HCT116 (cell line): ENCODE measurements at regions not wholly inside any gene's neighbourhood (a gene's known extent, or its start where the extent isn't known, plus 50 kb on each side); places are given as distances from the start of the nearest gene placed in this dataset.

Experiments
- ATAC-seq: fragments of 200-7000 bp; cut with Tn5 transposase; 2 replicates; pipeline ENCODE4 v1.9.1; 2020; ENCODE audit warnings: mild to moderate bottlenecking, moderate library complexity
- BruUV-seq: library from RNA; stranded (reverse); fragments of 400-500 nt; replicated peaks from 2 replicates; lab custom pipeline; 2021; lab: Mats Ljungman, UMichigan
- CTCF ChIA-PET: fragments of 300-600 bp; sonication (Branson Sonifier 250); formaldehyde crosslinking; loops from one replicate; lab custom pipeline; 2021; ENCODE audit warnings: antibody characterized with exemption; lab: Charles Lee
- POLR2A ChIA-PET: fragments of 300-600, 350-600 bp; sonication (Branson Sonifier 250); formaldehyde crosslinking; loops from one replicate; lab custom pipeline; 2021; ENCODE audit warnings: antibody characterized with exemption; lab: Charles Lee
- RAD21 ChIA-PET, 2 experiments: fragments of 300-600 bp; sonication (Branson Sonifier 250); formaldehyde crosslinking; loops; one replicate each; lab custom pipeline; 2023; ENCODE audit warnings: low total read pairs in 2 of 2; ENCODE audit not compliant: uncharacterized antibody in 2 of 2, unreplicated experiment in 2 of 2, low non-redundant PET in 1 of 2; lab: Charles Lee
- DNase-seq: peaks from one replicate; pipeline ENCODE4 v3.0.0-alpha.2; 2010; ENCODE audit warnings: low read depth, low spot score
- H2AFZ ChIP-seq: fragments of 200-600 bp; shearing (Covaris generic), sonication (generic); 2 replicates; pipeline ENCODE4 v1.6.1; 2017; ENCODE audit warnings: low read depth, mixed run types, mixed read lengths, antibody characterized with exemption, low read length; ENCODE audit not compliant: poor library complexity, severe bottlenecking
- H3K27ac ChIP-seq: 2 replicates; pipeline ENCODE4 v1.5.1; 2012; ENCODE audit warnings: low read depth, low read length
- H3K27me3 ChIP-seq: fragments of 200-600 bp; sonication (generic); 2 replicates; pipeline ENCODE4 v1.6.1; 2016; ENCODE audit warnings: mixed run types, low read length, mixed read lengths; ENCODE audit not compliant: insufficient read depth
- H3K36me3 ChIP-seq, 2 experiments: fragments of 200-500 bp in 1 of 2; fragments of 200-600 bp in 1 of 2; sonication (Bioruptor generic) in 1 of 2; sonication (generic) in 1 of 2; 2 replicates each; pipeline versions ENCODE4 v1.5.1 to v1.6.1; 2014 to 2016; ENCODE audit warnings: low read length in 2 of 2, inconsistent platforms in 1 of 2, mixed read lengths in 1 of 2, mixed run types in 1 of 2; ENCODE audit not compliant: insufficient read depth in 2 of 2, control insufficient read depth in 1 of 2
- H3K4me1 ChIP-seq, 2 experiments: fragments of 200-600 bp in 1 of 2; sonication (generic) in 1 of 2; 2 replicates each; pipeline versions ENCODE4 v1.5.1 to v1.6.1; 2012 to 2017; ENCODE audit warnings: low read length in 2 of 2, inconsistent platforms in 1 of 2, mild to moderate bottlenecking in 1 of 2, mixed read lengths in 1 of 2, mixed run types in 1 of 2, moderate library complexity in 1 of 2; ENCODE audit not compliant: insufficient read depth in 2 of 2, control insufficient read depth in 1 of 2
- H3K4me2 ChIP-seq: fragments of 200-600 bp; sonication (generic); 2 replicates; pipeline ENCODE4 v1.6.1; 2017; ENCODE audit warnings: mixed run types, low read length, mixed read lengths
- H3K4me3 ChIP-seq, 2 experiments: fragments of 200-600 bp in 1 of 2; sonication (generic) in 1 of 2; replicated peaks in 1 of 2; 2 replicates each; pipeline ENCODE4 v1.5.1; 2011 to 2016; ENCODE audit warnings: low read length in 2 of 2, control low read depth in 1 of 2, low read depth in 1 of 2, mild to moderate bottlenecking in 1 of 2, mixed read lengths in 1 of 2, mixed run types in 1 of 2
- H3K79me2 ChIP-seq: fragments of 200-600 bp; sonication (generic); 2 replicates; pipeline ENCODE4 v1.6.1; 2017; ENCODE audit warnings: mild to moderate bottlenecking, mixed run types, low read length, moderate library complexity, mixed read lengths; ENCODE audit not compliant: insufficient read depth
- H3K9ac ChIP-seq: fragments of 200-600 bp; sonication (generic); 2 replicates; pipeline ENCODE4 v1.6.1; 2016; ENCODE audit warnings: low read length, mixed read lengths
- H3K9me2 ChIP-seq: fragments of 200-600 bp; sonication (generic), shearing (Covaris generic); 2 replicates; pipeline ENCODE4 v1.6.1; 2017; ENCODE audit warnings: mixed run types, mild to moderate bottlenecking, moderate library complexity; ENCODE audit not compliant: insufficient read depth
- H3K9me3 ChIP-seq, 2 experiments: fragments of 200-500 bp in 1 of 2; fragments of 200-600 bp in 1 of 2; sonication (Bioruptor generic) in 1 of 2; sonication (generic) in 1 of 2; 2 replicates each; pipeline ENCODE4 v1.6.1; 2014 to 2017; ENCODE audit warnings: low read length in 2 of 2, mixed read lengths in 2 of 2, inconsistent platforms in 1 of 2, low read depth in 1 of 2, mild to moderate bottlenecking in 1 of 2, mixed run types in 1 of 2, moderate library complexity in 1 of 2; ENCODE audit not compliant: control insufficient read depth in 1 of 2, insufficient read depth in 1 of 2
- H4K20me1 ChIP-seq: fragments of 200-600 bp; sonication (generic), shearing (Covaris generic); 2 replicates; pipeline ENCODE4 v1.6.1; 2017; ENCODE audit warnings: mixed run types, mild to moderate bottlenecking, moderate library complexity; ENCODE audit not compliant: insufficient read depth
- CBX3 ChIP-seq: IDR thresholded peaks from 2 replicates; pipeline ENCODE4 v1.6.1; 2012; ENCODE audit warnings: low read depth
- CEBPB ChIP-seq: IDR thresholded peaks from 2 replicates; pipeline ENCODE4 v1.6.1; 2012; ENCODE audit warnings: low read depth
- EZH2 ChIP-seq: fragments of 200-600 bp; sonication (generic); IDR thresholded peaks from 2 replicates; pipeline ENCODE4 v1.6.1; 2017; ENCODE audit warnings: antibody characterized with exemption, mixed run types
- JUND ChIP-seq: IDR thresholded peaks from 2 replicates; pipeline ENCODE4 v1.6.1; 2012
- POLR2A ChIP-seq: IDR thresholded peaks from 2 replicates; pipeline ENCODE4 v1.7.0; 2011; ENCODE audit warnings: borderline replicate concordance; ENCODE audit not compliant: insufficient read depth, insufficient read length; ENCODE audit errors: extremely low read depth
- POLR2AphosphoS5 ChIP-seq: IDR thresholded peaks from 2 replicates; pipeline ENCODE4 v1.6.1; 2011; ENCODE audit warnings: mild to moderate bottlenecking, low read depth, low read length, moderate library complexity
- RAD21 ChIP-seq: IDR thresholded peaks from 2 replicates; pipeline ENCODE4 v1.6.1; 2012; ENCODE audit warnings: low read depth, mild to moderate bottlenecking
- SIN3A ChIP-seq: IDR thresholded peaks from 2 replicates; pipeline ENCODE4 v1.6.1; 2012; ENCODE audit warnings: low read depth
- SP1 ChIP-seq: IDR thresholded peaks from 2 replicates; pipeline ENCODE4 v1.6.1; 2012; ENCODE audit warnings: low read depth
- ZBTB33 ChIP-seq: IDR thresholded peaks from 2 replicates; pipeline ENCODE4 v1.6.1; 2011; ENCODE audit warnings: mild to moderate bottlenecking, low read length, moderate library complexity; ENCODE audit not compliant: insufficient replicate concordance; ENCODE audit errors: extremely low read depth
- ZFX ChIP-seq: fragments of 450-650 bp; IDR thresholded peaks from 2 replicates; pipeline ENCODE4 v1.6.1; 2017
- ZNF274 ChIP-seq: fragments of 200-500 bp; sonication (Bioruptor generic); IDR thresholded peaks from 2 replicates; pipeline ENCODE4 v1.6.1; 2014; ENCODE audit warnings: mild to moderate bottlenecking, low read depth, low read length, inconsistent platforms
- intact Hi-C: fragments of 100-400 bp; cut with micrococcal nuclease; formaldehyde crosslinking; loops from 2 replicates; pipeline ENCODE4 v1.10.0; 2022
- TF ChIP-seq, protein P1 (sequence below): IDR thresholded peaks from 2 replicates; pipeline ENCODE4 v1.6.1; 2012
- TF ChIP-seq, protein P2 (sequence below): IDR thresholded peaks from 2 replicates; pipeline ENCODE4 v1.6.1; 2012
- TF ChIP-seq, protein P3 (sequence below), 3 experiments: fragments of 200-600 bp in 1 of 3; sonication (generic) in 1 of 3; IDR thresholded peaks in 2 of 3; conservative IDR thresholded peaks in 1 of 3; 2 replicates each; pipeline ENCODE4 v1.5.1; 2012 to 2017; ENCODE audit warnings: low read depth in 2 of 3, low read length in 2 of 3, antibody characterized with exemption in 1 of 3, borderline replicate concordance in 1 of 3, control low read depth in 1 of 3, mild to moderate bottlenecking in 1 of 3, mixed read lengths in 1 of 3, mixed run types in 1 of 3, moderate library complexity in 1 of 3; ENCODE audit not compliant: insufficient read depth in 1 of 3

- CTCF ChIA-PET, result interaction anchor here (0.6 to 3.8 kb wide), 14 partner anchors 9 to 595 kb away, joined by 3 to 25 read pairs (median 7); no protein-coding TSS in a partner anchor
- BruUV-seq, result no TSS peak
- H2AFZ ChIP-seq, result peak overlapping the region; percentile 89
- TF ChIP-seq EZH2 (no peak), ZBTB33 (no peak), SIN3A (no peak), POLR2AphosphoS5 (peak; percentile 41; the same call in 1 of the 2 replicates), POLR2A (no peak), CBX3 (peak; percentile 73; the same call in 1 of the 2 replicates), SP1 (peak; percentile 27), JUND (no peak), ZNF274 (no peak), ZFX (peak; percentile 78), RAD21 (peak; percentile 72), CEBPB (no peak)
- TF ChIP-seq, protein P1, sequence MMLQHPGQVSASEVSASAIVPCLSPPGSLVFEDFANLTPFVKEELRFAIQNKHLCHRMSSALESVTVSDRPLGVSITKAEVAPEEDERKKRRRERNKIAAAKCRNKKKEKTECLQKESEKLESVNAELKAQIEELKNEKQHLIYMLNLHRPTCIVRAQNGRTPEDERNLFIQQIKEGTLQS, result no peak
- TF ChIP-seq, protein P2, sequence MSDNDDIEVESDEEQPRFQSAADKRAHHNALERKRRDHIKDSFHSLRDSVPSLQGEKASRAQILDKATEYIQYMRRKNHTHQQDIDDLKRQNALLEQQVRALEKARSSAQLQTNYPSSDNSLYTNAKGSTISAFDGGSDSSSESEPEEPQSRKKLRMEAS, result peak; percentile 65
- TF ChIP-seq, protein P3, sequence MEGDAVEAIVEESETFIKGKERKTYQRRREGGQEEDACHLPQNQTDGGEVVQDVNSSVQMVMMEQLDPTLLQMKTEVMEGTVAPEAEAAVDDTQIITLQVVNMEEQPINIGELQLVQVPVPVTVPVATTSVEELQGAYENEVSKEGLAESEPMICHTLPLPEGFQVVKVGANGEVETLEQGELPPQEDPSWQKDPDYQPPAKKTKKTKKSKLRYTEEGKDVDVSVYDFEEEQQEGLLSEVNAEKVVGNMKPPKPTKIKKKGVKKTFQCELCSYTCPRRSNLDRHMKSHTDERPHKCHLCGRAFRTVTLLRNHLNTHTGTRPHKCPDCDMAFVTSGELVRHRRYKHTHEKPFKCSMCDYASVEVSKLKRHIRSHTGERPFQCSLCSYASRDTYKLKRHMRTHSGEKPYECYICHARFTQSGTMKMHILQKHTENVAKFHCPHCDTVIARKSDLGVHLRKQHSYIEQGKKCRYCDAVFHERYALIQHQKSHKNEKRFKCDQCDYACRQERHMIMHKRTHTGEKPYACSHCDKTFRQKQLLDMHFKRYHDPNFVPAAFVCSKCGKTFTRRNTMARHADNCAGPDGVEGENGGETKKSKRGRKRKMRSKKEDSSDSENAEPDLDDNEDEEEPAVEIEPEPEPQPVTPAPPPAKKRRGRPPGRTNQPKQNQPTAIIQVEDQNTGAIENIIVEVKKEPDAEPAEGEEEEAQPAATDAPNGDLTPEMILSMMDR (IDR thresholded peaks at IDR 0.05 in 2 of 3, conservative IDR thresholded peaks at IDR 0.05 in 1 of 3; ENCODE audit: borderline replicate concordance in 1 of 3, insufficient read depth in 1 of 3, low read depth in 2 of 3, low read length in 2 of 3), result peak; percentile 85 to 93 (median 91)
- H3K9ac ChIP-seq, result peak overlapping the region; percentile 11
- H3K27me3 ChIP-seq, result no peaks in the 10 kb centered on the region
- H3K36me3 ChIP-seq, result no peaks in the 10 kb centered on the region
- ATAC-seq (peak; percentile 92), DNase-seq (peak; percentile 78)
- POLR2A ChIA-PET, result interaction anchor here (0.9 to 1.5 kb wide), 10 partner anchors 9 to 625 kb away, joined by 3 to 5 read pairs (median 4); a partner anchor contains a TSS
- H3K4me2 ChIP-seq, result peak overlapping the region; percentile 68
- H4K20me1 ChIP-seq, result no peaks in the 10 kb centered on the region
- no peaks in the 10 kb centered on the region for H3K9me2 ChIP-seq
- H3K79me2 ChIP-seq, result no peaks in the 10 kb centered on the region
- RAD21 ChIA-PET, result interaction anchor here in 1 of 2 experiments (1.5 kb wide), 1 partner anchor 123 kb away, joined by 4 read pairs; no protein-coding TSS in a partner anchor
- intact Hi-C loops, result loop anchor here (1.0 kb wide), 1 partner anchor 123 kb away; no protein-coding TSS in a partner anchor
- H3K4me3 ChIP-seq, result peak overlapping the region; percentile 3 to 38; a peak in 3 of 4 replicates
- H3K4me1 ChIP-seq, result peaks cover 4 to 16% of the 10 kb centered on the region in 2 experiments; a peak in 3 of 4 replicates
- H3K9me3 ChIP-seq, result no peaks in the 10 kb centered on the region
- H3K27ac ChIP-seq, result peak overlapping the region; percentile 4; the same call in 1 of the 2 replicates
Observed at GRCh38 chr6:27772261-27773001, 139.8 kb downstream of the OR2B2 start.
